Endodermal cell (in vitro differentiated cells): ENCODE measurements at regions not wholly inside any gene's neighbourhood (a gene's known extent, or its start where the extent isn't known, plus 50 kb on each side); places are given as distances from the start of the nearest gene placed in this dataset.

Experiments
- DNase-seq: peaks from one replicate; pipeline ENCODE4 v3.0.0-alpha.2; 2017
- H3K27ac ChIP-seq: 2 replicates; pipeline ENCODE4 v1.5.1; 2013; ENCODE audit warnings: mild to moderate bottlenecking, low read depth, low read length, moderate library complexity
- H3K27me3 ChIP-seq: 2 replicates; pipeline ENCODE4 v1.6.1; 2013; ENCODE audit warnings: mild to moderate bottlenecking, low read length, moderate library complexity; ENCODE audit not compliant: insufficient read depth, control insufficient read depth, poor library complexity, severe bottlenecking
- H3K36me3 ChIP-seq: 2 replicates; pipeline ENCODE4 v1.7.0; 2013; ENCODE audit warnings: mild to moderate bottlenecking, low read length, moderate library complexity; ENCODE audit not compliant: control insufficient read depth, insufficient read depth
- H3K4me1 ChIP-seq: one replicate; pipeline ENCODE4 v1.7.0; 2013; ENCODE audit warnings: low read length; ENCODE audit not compliant: control insufficient read depth, insufficient read depth
- H3K4me3 ChIP-seq: 2 replicates; pipeline ENCODE4 v1.5.1; 2013; ENCODE audit warnings: mild to moderate bottlenecking, low read length, moderate library complexity
- H3K9ac ChIP-seq: 2 replicates; pipeline ENCODE4 v1.6.1; 2013; ENCODE audit warnings: mild to moderate bottlenecking, low read length, moderate library complexity; ENCODE audit not compliant: poor library complexity, severe bottlenecking; ENCODE audit errors: extremely low read depth
- H3K9me3 ChIP-seq: 2 replicates; pipeline ENCODE4 v1.6.1; 2013; ENCODE audit warnings: mild to moderate bottlenecking, low read length, moderate library complexity; ENCODE audit not compliant: control insufficient read depth
- H3K27ac Mint-ChIP-seq: 2 replicates; pipeline ENCODE4 v1.8.0; 2020; ENCODE audit warnings: mixed read lengths
- H3K27me3 Mint-ChIP-seq: 2 replicates; pipeline ENCODE4 v1.8.0; 2021; ENCODE audit warnings: mild to moderate bottlenecking, mixed read lengths; ENCODE audit not compliant: insufficient read depth
- H3K36me3 Mint-ChIP-seq: 2 replicates; pipeline ENCODE4 v1.8.0; 2020; ENCODE audit warnings: low read depth, mixed read lengths
- H3K4me1 Mint-ChIP-seq: 2 replicates; pipeline ENCODE4 v1.8.0; 2020; ENCODE audit warnings: mixed read lengths
- H3K4me3 Mint-ChIP-seq: 2 replicates; pipeline ENCODE4 v1.8.0; 2020; ENCODE audit warnings: mild to moderate bottlenecking, moderate library complexity, mixed read lengths
- H3K9me3 Mint-ChIP-seq: 2 replicates; pipeline ENCODE4 v1.8.0; 2020; ENCODE audit warnings: mild to moderate bottlenecking, mixed read lengths
- WGBS, 2 experiments: methylation state at CpG; one replicate each; pipeline versions ENCODE4 v1.1.5 to v1.1.7; 2013; ENCODE audit warnings: missing lambda C conversion rate in 2 of 2, mixed read lengths in 1 of 2; ENCODE audit not compliant: insufficient coverage in 1 of 2, insufficient read length in 1 of 2; 5-methylcytosine and 5-hydroxymethylcytosine counted together
- TF ChIP-seq, protein P1 (sequence below): fragments of 200-600 bp; sonication (generic); conservative IDR thresholded peaks from 2 replicates; pipeline ENCODE4 v1.5.0; 2021; ENCODE audit warnings: antibody characterized with exemption, mild to moderate bottlenecking

- H3K27me3 Mint-ChIP-seq, result no peaks in the 10 kb centered on the region
- H3K9me3 ChIP-seq, result no peaks in the 10 kb centered on the region
- H3K4me3 Mint-ChIP-seq, result no peak overlapping the region
- TF ChIP-seq, protein P1, sequence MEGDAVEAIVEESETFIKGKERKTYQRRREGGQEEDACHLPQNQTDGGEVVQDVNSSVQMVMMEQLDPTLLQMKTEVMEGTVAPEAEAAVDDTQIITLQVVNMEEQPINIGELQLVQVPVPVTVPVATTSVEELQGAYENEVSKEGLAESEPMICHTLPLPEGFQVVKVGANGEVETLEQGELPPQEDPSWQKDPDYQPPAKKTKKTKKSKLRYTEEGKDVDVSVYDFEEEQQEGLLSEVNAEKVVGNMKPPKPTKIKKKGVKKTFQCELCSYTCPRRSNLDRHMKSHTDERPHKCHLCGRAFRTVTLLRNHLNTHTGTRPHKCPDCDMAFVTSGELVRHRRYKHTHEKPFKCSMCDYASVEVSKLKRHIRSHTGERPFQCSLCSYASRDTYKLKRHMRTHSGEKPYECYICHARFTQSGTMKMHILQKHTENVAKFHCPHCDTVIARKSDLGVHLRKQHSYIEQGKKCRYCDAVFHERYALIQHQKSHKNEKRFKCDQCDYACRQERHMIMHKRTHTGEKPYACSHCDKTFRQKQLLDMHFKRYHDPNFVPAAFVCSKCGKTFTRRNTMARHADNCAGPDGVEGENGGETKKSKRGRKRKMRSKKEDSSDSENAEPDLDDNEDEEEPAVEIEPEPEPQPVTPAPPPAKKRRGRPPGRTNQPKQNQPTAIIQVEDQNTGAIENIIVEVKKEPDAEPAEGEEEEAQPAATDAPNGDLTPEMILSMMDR, result no peak
- H3K4me1 Mint-ChIP-seq, result no peaks in the 10 kb centered on the region
- no peaks in the 10 kb centered on the region for H3K36me3 ChIP-seq
- DNase-seq, result no peak
- no peaks in the 10 kb centered on the region for H3K27me3 ChIP-seq
- WGBS, 2 experiments, result no CpG with 5 or more reads among the region's 1 CpG
- peaks cover 7% of the 10 kb centered on the region for H3K9me3 Mint-ChIP-seq
- no peak overlapping the region for H3K9ac ChIP-seq
- no peak overlapping the region for H3K27ac ChIP-seq
- H3K4me1 ChIP-seq, result no peaks in the 10 kb centered on the region
- H3K27ac Mint-ChIP-seq, result no peak overlapping the region
- H3K4me3 ChIP-seq, result no peak overlapping the region
- H3K36me3 Mint-ChIP-seq, result no peaks in the 10 kb centered on the region
Observed at GRCh38 chr9:80235752-80236151, 664.0 kb downstream of the TLE4 start.

- H3K4me3 ChIP-seq, result no peak overlapping the region
- no peak overlapping the region for H3K4me3 Mint-ChIP-seq
- H3K27me3 Mint-ChIP-seq, result no peaks in the 10 kb centered on the region
- no peak overlapping the region for H3K27ac Mint-ChIP-seq
- H3K36me3 ChIP-seq, result no peaks in the 10 kb centered on the region
- H3K36me3 Mint-ChIP-seq, result no peaks in the 10 kb centered on the region
- no peak overlapping the region for H3K9ac ChIP-seq
- H3K9me3 Mint-ChIP-seq, result peaks cover 1% of the 10 kb centered on the region
- H3K27ac ChIP-seq, result no peak overlapping the region
- WGBS, 2 experiments, result 87% methylated on average over 2 of the region's 2 CpGs; no CpG with 5 or more reads in 1 of the 2 experiments
- TF ChIP-seq, protein P1, result no peak
- H3K4me1 Mint-ChIP-seq, result no peaks in the 10 kb centered on the region
- no peaks in the 10 kb centered on the region for H3K4me1 ChIP-seq
- no peaks in the 10 kb centered on the region for H3K9me3 ChIP-seq
- no peak for DNase-seq
- H3K27me3 ChIP-seq, result no peaks in the 10 kb centered on the region
Observed at GRCh38 chr9:80233906-80234305, 662.1 kb downstream of the TLE4 start.

DNA sequence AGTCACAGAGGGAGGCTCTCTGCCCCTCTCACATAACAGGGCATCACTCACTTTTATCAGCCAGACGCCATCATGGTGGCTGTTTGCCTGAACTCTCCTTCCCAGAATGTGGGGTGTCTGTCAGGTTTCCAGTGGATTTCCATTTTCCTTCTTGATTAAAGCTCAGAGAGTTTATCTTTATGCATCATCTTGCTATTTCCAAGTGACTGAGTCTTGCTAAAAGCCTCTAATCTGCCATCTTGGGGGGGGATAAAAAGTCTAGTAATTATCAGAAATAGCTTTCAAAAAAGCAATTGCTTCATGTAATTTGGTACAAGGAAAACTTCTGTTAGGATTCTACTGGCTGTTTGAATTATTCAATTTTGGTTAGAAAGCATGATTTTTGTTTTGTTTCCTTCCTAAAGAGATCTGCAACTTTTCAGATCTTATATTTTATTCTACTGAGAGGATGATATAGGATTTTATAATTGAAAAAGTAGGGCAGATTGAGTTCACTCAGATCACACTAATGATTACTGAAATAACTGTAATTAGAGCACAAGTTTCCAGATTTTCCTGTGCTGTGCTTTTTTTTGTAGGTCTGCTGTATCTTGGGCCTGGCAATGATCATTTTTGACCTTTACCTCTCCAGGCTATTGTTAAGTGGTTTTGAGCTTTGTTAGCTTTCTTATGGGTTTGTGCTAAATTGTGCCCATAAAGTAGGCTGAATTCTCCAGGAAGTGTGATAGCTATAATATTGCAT lies 661.5 kb downstream of the TLE4 start:
- 96 to 100% methylated on average over 1 of the region's 1 CpG for WGBS, 2 experiments
- no peaks in the 10 kb centered on the region for H3K27me3 Mint-ChIP-seq

More for the DNA sequence above, 661.5 kb downstream of the TLE4 start:
- H3K27ac ChIP-seq, result no peak overlapping the region
- TF ChIP-seq, protein P1, result no peak
- H3K9me3 ChIP-seq, result no peaks in the 10 kb centered on the region
- H3K27ac Mint-ChIP-seq, result no peak overlapping the region
- peaks cover 1% of the 10 kb centered on the region for H3K9me3 Mint-ChIP-seq
- no peak overlapping the region for H3K4me3 ChIP-seq
- H3K36me3 Mint-ChIP-seq, result no peaks in the 10 kb centered on the region
- H3K4me1 Mint-ChIP-seq, result no peaks in the 10 kb centered on the region
- no peak overlapping the region for H3K4me3 Mint-ChIP-seq
- H3K4me1 ChIP-seq, result no peaks in the 10 kb centered on the region
- H3K9ac ChIP-seq, result no peak overlapping the region
- DNase-seq, result no peak
- no peaks in the 10 kb centered on the region for H3K27me3 ChIP-seq
- H3K36me3 ChIP-seq, result no peaks in the 10 kb centered on the region
